Activated T-cell treated with anti-CD3 and anti-CD28 coated beads for 24 hours (primary cell): ENCODE measurements at regions not wholly inside any gene's neighbourhood (a gene's known extent, or its start where the extent isn't known, plus 50 kb on each side); places are given as distances from the start of the nearest gene placed in this dataset.
"Not testable (repeated sequence)": the region's sequence is repeated elsewhere in the genome, so short reads cannot be mapped to it uniquely, and the experiment has no call there.

Source experiments
- DNase-seq: peaks from one replicate; pipeline ENCODE4 v3.0.0-alpha.2; 2020; ENCODE audit warnings: low read depth

DNA sequence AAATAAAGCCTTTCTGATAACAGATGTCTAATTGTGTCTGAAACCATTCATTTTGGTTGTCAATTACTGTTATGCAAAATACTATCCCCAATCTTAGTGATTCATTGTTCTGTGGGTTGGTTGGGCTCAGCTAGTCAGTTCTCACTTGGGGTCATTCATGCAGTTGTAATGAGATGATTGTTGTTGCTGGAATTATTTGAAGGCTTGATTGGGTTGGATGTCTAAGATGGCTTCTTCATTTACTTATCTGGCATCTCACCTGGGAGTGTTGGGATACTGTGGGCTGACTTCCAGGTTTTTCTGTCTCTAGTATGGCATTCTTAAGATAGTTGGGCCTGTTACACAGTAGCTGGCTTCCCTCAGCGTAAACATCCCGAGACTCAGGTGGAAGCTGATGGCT lies 217.8 kb upstream of the B3GALT2 start:
- DNase-seq: no peak

DNA sequence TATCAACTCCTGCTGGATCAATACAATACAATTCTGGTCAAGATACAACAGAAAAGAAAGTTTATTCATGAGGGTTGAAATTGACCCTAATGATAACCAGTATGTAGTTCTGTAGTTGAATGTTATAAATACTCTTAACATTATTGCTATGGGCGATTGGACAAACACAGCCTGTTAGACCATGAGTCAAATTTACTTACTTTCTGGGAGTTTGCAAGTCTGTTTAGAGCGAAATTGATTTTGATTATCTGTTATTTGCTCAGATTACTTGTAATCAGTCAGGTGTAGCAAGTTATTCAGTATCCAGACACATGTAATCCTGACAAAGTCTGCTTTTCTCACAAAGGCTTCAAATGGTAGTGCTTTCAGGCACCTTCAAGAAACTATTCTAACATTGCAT lies 216.6 kb upstream of the B3GALT2 start:
- DNase-seq: no peak

DNA sequence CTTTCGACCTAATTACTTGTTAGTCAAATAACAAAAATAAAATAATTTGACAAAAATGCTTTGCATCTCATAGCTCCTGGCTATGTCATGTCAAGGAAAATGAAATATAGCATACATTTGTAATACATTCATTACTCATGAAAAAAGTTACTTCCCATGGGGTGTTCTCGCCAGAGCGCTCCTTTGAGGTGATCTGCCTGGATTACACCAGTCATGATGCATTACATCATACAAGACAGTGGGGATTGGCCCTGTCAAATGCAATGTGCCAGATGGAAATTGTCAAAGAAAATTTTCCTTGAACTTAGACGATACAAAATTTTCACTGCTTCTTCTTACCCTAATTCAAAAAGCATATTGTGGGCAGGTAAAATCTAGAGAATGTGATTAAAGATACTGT lies 215.6 kb upstream of the B3GALT2 start:
- no peak for DNase-seq

DNA sequence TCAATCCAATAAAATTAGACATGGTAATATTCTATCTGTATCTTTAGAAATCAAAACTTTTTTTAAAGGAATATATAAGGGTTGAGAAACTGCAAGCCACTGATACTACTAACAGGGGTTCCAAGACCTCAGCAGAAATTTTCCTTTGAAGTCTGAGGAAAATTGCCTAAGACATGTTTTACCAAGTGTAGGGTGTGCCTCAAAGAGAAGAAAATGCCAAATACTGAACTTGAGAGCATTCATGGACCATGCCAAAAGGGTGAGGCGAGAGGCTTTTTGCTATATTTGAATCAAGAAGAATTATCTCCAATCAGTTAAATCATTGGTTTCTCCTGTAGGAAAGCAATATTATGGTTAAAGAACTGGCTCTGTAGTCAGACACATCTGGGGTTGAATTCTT lies 207.9 kb upstream of the B3GALT2 start:
- DNase-seq: no peak

DNA sequence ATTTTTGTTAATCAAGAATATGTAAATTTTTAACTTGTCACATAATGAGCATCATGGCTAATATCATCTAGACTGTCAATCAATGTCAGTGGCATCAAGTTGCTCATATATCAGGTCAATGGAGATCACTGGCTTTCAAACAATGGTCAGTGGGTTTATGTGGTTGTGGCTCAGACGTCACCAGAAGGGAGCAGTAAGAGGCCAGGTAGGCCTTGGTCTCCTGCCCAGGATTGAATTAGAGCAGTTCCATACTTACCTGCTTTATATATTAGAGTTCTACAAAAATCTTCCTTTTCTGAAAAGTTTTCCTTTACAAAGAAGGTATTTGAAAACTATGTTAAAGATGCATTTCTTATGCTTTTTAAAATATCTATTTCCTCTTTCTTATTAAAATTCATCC lies 206.3 kb upstream of the B3GALT2 start:
- no peak for DNase-seq

DNA sequence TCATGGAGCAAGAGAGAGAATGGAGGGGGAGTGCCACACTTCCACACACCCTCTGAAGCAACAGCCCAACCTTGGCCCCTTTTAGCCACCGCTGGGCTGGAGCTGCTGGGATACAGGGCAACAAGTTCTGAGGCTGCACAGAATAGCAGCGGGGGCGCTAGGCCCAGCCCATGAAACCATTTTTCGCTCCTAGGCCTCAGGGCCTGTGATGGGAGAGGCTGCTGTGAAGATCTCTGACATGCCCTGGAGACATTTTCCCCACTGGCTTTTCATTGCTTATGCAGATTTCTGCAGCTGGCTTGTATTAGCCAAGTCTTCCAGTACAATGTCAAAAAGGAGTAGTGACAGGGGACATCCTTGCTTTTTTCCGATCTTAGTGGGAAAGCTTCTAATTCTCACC lies 202.3 kb upstream of the B3GALT2 start:
- DNase-seq: no peak

DNA sequence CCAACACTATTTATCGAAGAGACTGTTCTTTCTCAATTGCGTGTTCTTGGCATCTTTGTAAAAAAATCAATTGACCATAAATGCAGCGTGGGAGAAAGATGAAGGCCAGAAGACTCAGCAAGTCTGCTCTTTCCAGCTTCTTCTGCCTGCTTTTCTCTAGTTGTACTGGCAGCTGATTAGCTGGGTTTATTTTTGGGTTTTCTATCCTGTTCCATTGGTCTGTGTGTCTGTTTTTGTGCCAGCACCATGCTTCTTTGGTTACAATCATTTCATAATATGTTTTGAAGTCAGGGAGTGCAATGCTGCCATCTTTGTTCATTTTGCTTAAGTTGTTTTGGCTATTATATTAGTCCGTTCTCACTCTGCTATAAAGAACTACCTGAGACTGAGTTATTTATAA lies 201.8 kb upstream of the B3GALT2 start:
- no peak for DNase-seq

DNA sequence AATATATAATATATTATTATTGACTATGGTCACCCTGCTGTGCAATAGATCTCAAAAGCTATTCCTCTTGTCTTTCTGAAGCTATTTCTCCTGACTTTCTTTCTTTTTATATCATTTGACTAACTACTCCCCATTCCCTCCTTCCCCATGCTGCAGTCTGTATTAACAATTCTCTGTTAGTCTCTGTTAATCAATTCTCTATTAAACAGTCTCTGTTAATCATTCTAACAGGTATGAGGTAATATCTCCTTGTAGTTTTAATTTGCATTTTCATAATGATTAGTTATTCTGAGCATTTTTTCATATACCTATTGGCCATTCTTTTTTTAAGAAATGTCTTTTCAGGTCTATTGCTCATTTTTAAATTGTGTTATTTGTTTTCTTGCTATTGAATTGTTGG lies 201.0 kb upstream of the B3GALT2 start:
- DNase-seq: no peak

DNA sequence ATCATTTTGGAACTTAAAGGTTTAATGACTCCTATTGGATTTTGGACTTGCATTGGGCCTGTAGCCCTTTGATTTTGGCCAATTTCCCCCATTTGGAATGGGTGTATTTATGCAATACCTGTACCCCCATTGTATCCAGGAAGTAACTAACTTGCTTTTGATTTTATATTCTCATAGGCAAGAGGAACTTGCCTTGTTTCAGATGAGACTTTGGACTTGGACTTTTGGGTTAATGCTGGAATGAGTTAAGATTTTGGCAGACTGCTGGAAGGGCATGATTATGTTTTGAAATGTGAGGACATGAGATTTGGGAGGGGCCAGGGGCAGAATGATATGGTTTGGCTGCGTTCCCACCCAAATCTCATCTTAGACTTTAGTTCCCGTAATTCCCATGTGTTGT lies 192.0 kb upstream of the B3GALT2 start:
- not testable (repeated sequence) for DNase-seq

DNA sequence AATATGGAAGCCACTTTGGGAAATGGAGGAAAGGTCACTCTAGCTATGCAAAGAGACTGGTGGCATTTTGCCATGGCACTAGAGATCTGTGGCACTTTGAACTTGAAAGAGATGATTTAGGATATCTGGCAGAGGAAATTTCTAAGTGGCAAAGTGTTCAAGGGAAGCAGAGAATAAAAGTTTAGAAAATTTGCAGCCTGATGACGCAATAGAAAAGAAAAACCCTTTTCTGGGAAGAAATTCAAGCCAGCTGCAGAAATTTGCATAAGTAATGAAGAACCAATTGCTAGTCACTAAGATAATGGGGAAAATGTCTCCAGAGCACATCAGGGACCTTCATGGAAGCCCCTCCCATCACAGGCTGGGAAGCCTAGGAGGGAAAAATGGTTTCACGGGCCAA lies 191.1 kb upstream of the B3GALT2 start:
- DNase-seq: no peak

DNA sequence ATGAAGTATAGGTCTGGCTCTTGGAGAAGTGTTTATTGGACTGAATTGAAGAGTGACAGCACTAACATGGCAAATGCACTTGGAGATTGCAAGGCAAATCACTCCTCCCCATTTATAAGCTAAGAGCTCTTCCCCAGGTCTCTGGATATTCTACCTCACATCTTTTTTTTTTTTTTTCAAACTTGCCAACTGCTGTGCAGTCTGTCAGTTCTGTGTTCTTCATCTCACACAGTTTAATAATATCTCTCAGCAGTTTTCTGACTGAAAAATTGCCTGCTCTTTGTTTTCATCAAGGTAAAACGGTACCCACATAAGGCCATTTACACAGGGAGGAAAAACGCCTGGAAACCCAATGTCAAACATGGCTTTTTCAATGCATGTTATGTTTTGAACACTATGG lies 186.1 kb upstream of the B3GALT2 start:
- DNase-seq: no peak

DNA sequence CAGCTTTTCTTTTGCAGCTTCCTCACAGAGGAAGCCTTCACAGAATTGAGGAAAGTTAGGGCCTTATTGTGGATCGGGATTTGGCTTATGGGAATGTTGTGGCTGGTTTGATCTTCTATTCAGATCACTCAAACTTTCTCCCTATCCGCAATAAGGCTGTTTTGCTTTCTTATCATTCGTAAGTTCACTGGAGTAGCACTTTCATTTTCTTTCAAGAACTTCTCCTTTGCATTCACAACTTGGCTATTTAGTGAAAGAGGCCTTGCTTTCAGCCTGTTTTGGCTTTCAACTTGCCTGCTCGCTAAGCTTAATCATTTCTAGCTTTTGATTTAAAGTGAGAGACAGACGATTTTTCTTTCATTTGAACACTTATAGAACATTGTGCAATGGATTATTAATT lies 181.9 kb upstream of the B3GALT2 start:
- no peak for DNase-seq

DNA sequence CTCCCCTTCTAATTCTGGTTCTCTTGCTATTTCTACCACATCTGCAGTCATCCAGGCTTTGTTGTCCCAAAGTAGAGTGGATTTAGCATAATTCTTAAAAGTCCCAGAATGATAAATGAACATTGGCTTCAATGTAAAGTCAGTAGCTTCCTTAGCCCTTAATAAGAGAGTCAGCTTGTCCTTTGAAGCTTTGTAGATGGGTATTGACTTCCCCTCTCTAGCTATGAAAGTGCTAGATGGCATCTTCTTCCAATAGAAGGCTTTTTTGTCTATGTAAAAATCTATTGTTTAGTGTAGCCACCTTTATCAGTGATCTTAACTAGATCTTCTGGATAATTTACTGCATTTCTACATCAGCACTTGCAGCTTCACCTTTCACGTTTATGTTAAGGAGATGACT lies 181.4 kb upstream of the B3GALT2 start:
- no peak for DNase-seq

DNA sequence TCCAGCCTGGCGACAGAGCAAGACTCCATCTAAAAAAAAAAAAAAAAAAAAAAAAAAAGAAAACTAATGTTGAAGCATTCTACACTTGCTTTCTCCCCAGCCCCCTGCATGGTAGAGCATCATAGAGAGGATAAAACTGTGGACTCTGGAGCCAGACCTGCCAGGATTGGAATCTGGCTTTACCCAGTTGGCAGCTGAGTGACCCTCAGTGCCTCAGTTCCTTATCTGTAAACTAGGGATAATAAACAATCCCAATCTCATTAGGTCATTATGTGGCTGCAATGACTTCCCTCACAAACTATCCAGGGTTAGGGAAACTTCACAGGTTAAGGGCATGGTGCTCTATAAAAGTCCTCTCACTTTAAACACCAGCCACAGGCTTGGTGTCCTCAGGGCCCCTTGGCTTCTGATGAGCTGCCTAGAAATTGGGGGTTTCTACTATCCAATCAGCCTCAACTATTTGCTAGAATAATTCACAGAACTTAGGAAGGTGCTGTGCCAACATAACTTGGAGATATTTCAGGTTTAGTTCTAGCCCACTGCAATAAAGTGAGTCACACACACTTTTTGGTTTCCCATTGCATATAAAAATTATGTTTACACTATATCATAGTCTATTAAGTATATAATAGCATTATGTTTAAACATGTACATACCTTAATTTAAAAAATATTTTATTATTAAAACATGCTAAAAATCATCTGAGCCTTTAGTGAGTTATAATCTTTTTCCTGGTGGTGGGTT lies 180.5 kb upstream of the B3GALT2 start:
- no peak for DNase-seq

DNA sequence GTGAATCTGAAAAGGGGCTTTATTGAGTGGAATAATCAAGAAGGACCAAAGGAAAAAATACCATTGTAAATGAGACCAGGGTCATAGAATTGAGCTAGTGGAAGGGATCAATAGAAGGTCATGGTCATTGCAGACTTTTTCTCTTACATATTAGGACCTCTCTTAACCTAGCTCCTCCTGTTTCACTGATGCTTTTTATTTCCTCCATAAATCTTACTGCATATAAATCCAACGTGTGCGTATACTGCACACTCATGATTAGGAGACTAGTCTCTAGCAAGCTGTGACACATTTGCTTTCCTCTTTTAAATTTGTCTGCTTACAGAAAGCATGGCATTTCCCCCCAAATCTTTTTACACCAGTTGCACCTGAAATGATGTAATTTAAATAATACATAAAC lies 179.6 kb upstream of the B3GALT2 start:
- no peak for DNase-seq

DNA sequence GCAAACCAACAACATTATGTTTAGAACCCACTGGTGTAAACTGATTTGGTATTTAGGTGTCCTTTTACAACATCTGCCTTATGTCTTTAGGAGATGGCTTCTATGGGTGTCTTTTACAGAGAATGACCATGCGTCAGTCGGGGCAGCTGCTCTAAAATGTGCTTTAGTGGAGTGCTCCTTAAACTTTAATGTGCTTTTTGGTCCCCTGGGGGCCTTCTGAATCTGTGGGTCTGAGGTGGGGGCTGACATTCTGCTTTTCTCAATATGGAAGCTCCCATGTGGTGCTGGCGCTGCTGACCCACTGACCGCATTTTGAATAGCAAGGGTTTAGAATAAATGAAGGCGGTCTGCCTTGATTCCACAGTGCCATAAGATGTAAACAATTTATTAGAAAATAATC lies 173.2 kb upstream of the B3GALT2 start:
- no peak for DNase-seq

DNA sequence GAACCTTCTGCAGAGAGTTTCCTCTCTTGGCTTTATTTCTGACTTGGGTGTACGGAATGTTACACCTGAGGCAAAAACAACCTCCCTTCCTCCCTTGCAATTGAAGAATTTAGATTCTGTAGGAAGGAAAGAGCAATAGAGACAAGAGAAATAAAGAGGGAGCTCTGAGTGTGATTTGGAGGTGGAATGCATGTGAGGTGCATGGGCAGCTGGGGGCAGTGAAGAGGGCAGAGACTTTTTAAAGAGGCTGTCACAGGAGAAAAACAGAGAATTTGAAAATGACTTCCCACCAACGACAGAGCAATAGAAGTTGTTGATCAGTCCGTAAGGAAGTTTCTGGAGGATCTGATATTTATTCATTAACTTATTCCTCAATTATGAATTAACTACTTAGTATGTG lies 172.0 kb upstream of the B3GALT2 start:
- no peak for DNase-seq

DNA sequence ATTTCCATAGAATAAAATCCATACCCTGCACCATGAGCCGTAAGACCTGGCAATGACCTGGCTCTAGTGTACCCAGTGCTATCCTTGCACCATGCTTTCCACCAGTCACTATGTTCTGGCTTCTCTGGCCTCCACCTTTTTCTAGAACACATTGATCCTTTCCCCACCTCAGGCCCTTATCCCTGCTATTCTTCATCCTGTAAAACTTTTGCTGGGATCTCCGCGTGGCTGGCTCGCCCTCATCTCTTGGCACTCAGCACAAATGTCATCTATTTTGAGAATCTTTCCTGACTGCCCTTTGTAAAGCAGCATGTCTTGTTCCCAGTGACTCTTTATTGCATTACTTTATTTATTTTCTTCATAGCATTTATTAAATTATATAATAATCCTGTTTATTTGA lies 169.8 kb upstream of the B3GALT2 start:
- DNase-seq: no peak

DNA sequence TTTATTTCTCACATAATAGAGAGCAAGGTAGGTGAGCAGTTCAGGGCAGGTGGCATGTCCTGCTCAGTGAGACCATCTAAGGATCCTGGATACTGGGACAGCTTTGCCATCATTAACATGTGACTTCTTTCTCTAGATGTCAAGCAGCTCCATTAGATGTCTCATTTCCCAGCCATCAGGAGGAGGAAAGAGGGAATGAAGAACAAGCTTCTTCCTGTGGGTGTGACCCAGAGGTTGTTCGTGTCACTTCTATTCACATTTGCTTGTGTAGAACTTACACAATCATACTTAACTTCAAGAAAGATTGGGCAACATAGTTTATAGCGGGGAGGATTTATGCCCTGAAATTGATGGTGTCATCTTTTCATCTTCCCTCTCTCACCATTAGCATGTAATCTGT lies 169.2 kb upstream of the B3GALT2 start:
- no peak for DNase-seq

DNA sequence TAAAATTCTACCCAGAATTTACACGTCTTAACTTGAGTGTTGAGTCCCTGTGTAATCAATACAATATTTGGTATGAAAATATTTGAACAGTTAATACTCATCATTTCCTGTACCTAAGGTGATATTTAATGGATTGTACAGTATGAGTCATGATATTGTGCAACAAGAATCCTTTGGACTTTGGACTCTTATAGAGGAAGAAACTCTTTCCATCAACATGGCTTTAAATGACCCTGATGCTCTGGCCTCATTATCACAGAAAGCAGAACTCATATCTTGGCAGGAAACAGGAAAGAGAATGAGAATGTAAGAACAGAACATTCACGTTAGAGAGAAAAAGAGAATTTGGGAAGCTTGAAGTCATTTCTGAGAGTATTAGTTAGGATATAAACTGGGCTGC lies 168.8 kb upstream of the B3GALT2 start:
- no peak for DNase-seq

DNA sequence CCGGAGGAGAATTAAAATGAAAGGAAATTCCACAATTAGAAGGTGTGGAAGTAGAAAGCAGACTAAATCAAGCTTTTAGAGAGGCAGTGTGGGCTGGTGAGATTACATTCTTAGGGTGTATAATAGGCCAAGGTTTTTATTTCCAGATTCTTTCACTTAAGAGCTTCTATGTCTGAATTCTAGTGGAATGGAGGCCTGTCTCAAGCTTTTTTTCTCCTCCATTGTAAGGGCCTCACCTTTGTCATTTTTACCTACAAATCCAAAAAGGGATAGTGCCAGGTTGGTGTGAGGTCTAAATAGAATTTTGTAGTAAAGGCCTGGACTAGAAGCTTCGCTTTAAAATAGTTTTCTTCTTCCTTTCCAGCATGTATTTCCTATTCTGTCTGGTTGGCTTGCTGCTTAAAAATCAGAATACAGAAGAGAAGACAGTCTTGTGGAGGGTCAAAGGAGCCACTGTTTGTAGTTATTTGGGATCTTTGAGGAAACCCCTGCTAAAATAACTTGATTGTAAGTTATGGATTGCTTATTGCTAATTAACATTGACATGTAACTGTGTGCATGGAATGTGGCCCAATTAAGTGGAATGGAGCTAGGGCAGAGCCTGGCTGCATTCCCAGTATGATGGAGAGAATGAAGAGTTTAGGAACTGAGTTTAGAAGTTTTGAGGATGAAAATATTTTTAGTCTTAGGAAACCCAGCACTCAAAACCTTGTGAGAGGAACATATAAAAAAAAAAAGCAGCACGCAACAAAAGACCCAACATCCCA lies 162.5 kb upstream of the B3GALT2 start:
- DNase-seq: no peak

DNA sequence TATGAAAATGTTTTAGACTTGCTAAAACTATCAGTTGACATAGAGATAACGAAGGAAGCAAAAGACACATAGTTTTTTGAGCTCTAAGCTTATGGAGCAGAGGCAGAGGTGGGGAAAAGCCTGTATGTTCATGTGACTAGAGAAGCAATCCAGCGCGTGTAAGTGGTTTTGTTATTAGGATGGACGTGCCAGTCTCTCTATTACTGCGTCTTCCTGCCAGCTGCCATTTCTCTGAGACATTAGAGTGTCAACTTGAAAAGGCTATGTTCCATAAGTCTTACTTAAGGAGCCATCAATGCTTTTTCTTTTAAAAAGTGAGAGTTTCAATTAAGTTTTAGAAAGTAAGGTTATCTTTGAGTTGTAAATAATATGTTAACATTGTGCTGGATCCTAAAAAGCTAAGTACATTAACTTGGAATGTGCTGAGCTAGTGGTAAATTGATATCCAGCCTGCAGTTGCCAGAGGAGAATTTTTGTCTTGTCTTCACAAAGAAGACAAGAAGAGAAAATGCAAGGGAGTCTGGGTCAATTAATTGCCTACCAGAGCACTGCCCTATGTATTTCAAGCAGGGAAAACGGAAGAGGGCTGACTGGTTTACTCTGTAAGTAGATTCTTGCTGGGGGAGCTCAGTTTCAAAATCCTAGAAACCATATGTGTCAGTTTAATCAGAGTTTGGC lies 161.8 kb upstream of the B3GALT2 start:
- no peak for DNase-seq

DNA sequence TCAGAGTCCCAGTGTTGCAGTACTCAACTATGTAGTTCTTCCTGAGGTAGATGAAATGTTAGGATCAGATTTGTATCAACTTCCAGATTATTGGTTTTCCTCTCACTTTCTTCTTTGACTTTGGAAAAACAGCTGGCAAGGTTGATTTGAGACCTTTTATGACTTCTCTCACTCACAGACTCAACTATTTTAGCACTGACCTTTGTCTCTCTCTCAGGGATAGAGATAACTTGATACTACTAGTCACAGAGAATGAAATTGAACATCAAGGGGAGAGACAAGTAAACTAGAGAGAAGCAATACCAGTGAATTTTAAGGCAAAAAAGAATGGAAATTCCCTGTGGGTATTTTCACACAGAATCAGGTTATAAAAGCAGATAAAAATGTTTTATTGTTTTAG lies 159.7 kb upstream of the B3GALT2 start:
- DNase-seq: no peak
